ENCODE measurements at regions not wholly inside any gene's neighbourhood (a gene's known extent, or its start where the extent isn't known, plus 50 kb on each side); places are given as distances from the start of the nearest gene placed in this dataset.

GRCh38 chr22:26892166-26893041 lies 235.0 kb downstream of the MIAT start:
- Histone ChIP-seq H3K79me1 (ENCODE audit: low read length) (no peaks in the 10 kb centered on the region), H3K27me3 (ENCODE audit: insufficient read depth, low read length, poor library complexity) (no peaks in the 10 kb centered on the region), H3K18ac (ENCODE audit: low read length) (no peak overlapping the region), H3K4me2 (ENCODE audit: low read length) (no peak overlapping the region), H3K36me3 (ENCODE audit: control insufficient read depth, insufficient read depth, low read length) (no peaks in the 10 kb centered on the region), H2AK5ac (ENCODE audit: low read length) (no peak overlapping the region), H3K4me1 (ENCODE audit: control insufficient read depth, low read depth, low read length) (peaks cover 17% of the 10 kb centered on the region), H3K23ac (ENCODE audit: low read length) (no peak overlapping the region), H2BK120ac (ENCODE audit: low read depth, low read length) (no peak overlapping the region), H3K56ac (ENCODE audit: low read length) (no peak overlapping the region), H4K8ac (ENCODE audit: low read depth, low read length) (no peak overlapping the region), H4K5ac (ENCODE audit: low read length) (no peak overlapping the region), H3K27ac (ENCODE audit: low read depth, low read length) (no peak overlapping the region), H2BK5ac (ENCODE audit: low read length) (no peak overlapping the region), H2BK15ac (replicated peaks; ENCODE audit: low read depth) (no peak overlapping the region), H3K4ac (ENCODE audit: low read depth, low read length) (no peak overlapping the region), H3K79me2 (ENCODE audit: control insufficient read depth, insufficient read depth, low read length) (no peaks in the 10 kb centered on the region), H3K9ac (ENCODE audit: low read length) (no peak overlapping the region), H3K4me3 (ENCODE audit: low read length) (no peak overlapping the region)
- no peak for DNase-seq
- no CpG with 5 or more reads among the region's 20 CpGs for WGBS (ENCODE audit: extremely low coverage, insufficient coverage, low lambda C conversion rate)

GRCh38 chr22:26893173-26894110 lies 236.1 kb downstream of the MIAT start:
- DNase-seq, result peak; percentile 23
- H3K27ac ChIP-seq (ENCODE audit: low read depth, low read length), result no peak overlapping the region

GRCh38 chr22:26894362-26894761 lies 237.0 kb downstream of the MIAT start:
- H3K27ac ChIP-seq (ENCODE audit: low read depth, low read length), result no peak overlapping the region
- H3K4ac ChIP-seq (ENCODE audit: low read depth, low read length), result no peak overlapping the region
- no peak overlapping the region for H3K9ac ChIP-seq (ENCODE audit: low read length)
- no peak overlapping the region for H2BK15ac ChIP-seq (replicated peaks; ENCODE audit: low read depth)
- no peak overlapping the region for H3K4me3 ChIP-seq (ENCODE audit: low read length)
- no peak overlapping the region for H3K56ac ChIP-seq (ENCODE audit: low read length)
- no peak overlapping the region for H2AK5ac ChIP-seq (ENCODE audit: low read length)
- H3K23ac ChIP-seq (ENCODE audit: low read length), result no peak overlapping the region
- no peak overlapping the region for H2BK5ac ChIP-seq (ENCODE audit: low read length)
- H3K79me2 ChIP-seq (ENCODE audit: control insufficient read depth, insufficient read depth, low read length), result no peaks in the 10 kb centered on the region
- DNase-seq, result no peak
- H4K8ac ChIP-seq (ENCODE audit: low read depth, low read length), result no peak overlapping the region
- H2BK120ac ChIP-seq (ENCODE audit: low read depth, low read length), result no peak overlapping the region
- H3K27me3 ChIP-seq (ENCODE audit: insufficient read depth, low read length, poor library complexity), result no peaks in the 10 kb centered on the region
- no peak overlapping the region for H3K18ac ChIP-seq (ENCODE audit: low read length)
- no peaks in the 10 kb centered on the region for H3K36me3 ChIP-seq (ENCODE audit: control insufficient read depth, insufficient read depth, low read length)
- H3K79me1 ChIP-seq (ENCODE audit: low read length), result no peaks in the 10 kb centered on the region
- no peak overlapping the region for H4K5ac ChIP-seq (ENCODE audit: low read length)
- 100% methylated on average over 1 of the region's 5 CpGs for WGBS (ENCODE audit: extremely low coverage, insufficient coverage, low lambda C conversion rate)
- H3K4me1 ChIP-seq (ENCODE audit: control insufficient read depth, low read depth, low read length), result peaks cover 15% of the 10 kb centered on the region
- no peak overlapping the region for H3K4me2 ChIP-seq (ENCODE audit: low read length)

More at GRCh38 chr22:26893173-26894110, 236.1 kb downstream of the MIAT start:
- Histone ChIP-seq H2AK5ac (ENCODE audit: low read length) (no peak overlapping the region), H3K79me2 (ENCODE audit: control insufficient read depth, insufficient read depth, low read length) (no peaks in the 10 kb centered on the region), H3K4ac (ENCODE audit: low read depth, low read length) (no peak overlapping the region), H3K79me1 (ENCODE audit: low read length) (no peaks in the 10 kb centered on the region), H4K8ac (ENCODE audit: low read depth, low read length) (no peak overlapping the region), H3K4me2 (ENCODE audit: low read length) (no peak overlapping the region), H3K4me1 (ENCODE audit: control insufficient read depth, low read depth, low read length) (peaks cover 15% of the 10 kb centered on the region), H2BK15ac (replicated peaks; ENCODE audit: low read depth) (no peak overlapping the region), H3K27me3 (ENCODE audit: insufficient read depth, low read length, poor library complexity) (no peaks in the 10 kb centered on the region), H3K18ac (ENCODE audit: low read length) (no peak overlapping the region), H3K9ac (ENCODE audit: low read length) (no peak overlapping the region), H2BK120ac (ENCODE audit: low read depth, low read length) (no peak overlapping the region), H2BK5ac (ENCODE audit: low read length) (no peak overlapping the region), H4K5ac (ENCODE audit: low read length) (no peak overlapping the region), H3K56ac (ENCODE audit: low read length) (peak overlapping the region; percentile 10), H3K23ac (ENCODE audit: low read length) (no peak overlapping the region), H3K4me3 (ENCODE audit: low read length) (no peak overlapping the region), H3K36me3 (ENCODE audit: control insufficient read depth, insufficient read depth, low read length) (no peaks in the 10 kb centered on the region)
- no CpG with 5 or more reads among the region's 18 CpGs for WGBS (ENCODE audit: extremely low coverage, insufficient coverage, low lambda C conversion rate)

- H3K23ac ChIP-seq (ENCODE audit: low read length), result no peak overlapping the region
- no peak overlapping the region for H3K9ac ChIP-seq (ENCODE audit: low read length)
- no peak overlapping the region for H3K4me3 ChIP-seq (ENCODE audit: low read length)
- H3K4me1 ChIP-seq (ENCODE audit: control insufficient read depth, low read depth, low read length), result peaks cover 15% of the 10 kb centered on the region
- H3K4ac ChIP-seq (ENCODE audit: low read depth, low read length), result no peak overlapping the region
- WGBS (ENCODE audit: extremely low coverage, insufficient coverage, low lambda C conversion rate), result no CpG with 5 or more reads among the region's 5 CpGs
- H2BK120ac ChIP-seq (ENCODE audit: low read depth, low read length), result no peak overlapping the region
- no peaks in the 10 kb centered on the region for H3K27me3 ChIP-seq (ENCODE audit: insufficient read depth, low read length, poor library complexity)
- H2BK15ac ChIP-seq (replicated peaks; ENCODE audit: low read depth), result no peak overlapping the region
- H3K4me2 ChIP-seq (ENCODE audit: low read length), result no peak overlapping the region
- no peak overlapping the region for H4K8ac ChIP-seq (ENCODE audit: low read depth, low read length)
- H2BK5ac ChIP-seq (ENCODE audit: low read length), result no peak overlapping the region
- no peaks in the 10 kb centered on the region for H3K79me1 ChIP-seq (ENCODE audit: low read length)
- no peaks in the 10 kb centered on the region for H3K79me2 ChIP-seq (ENCODE audit: control insufficient read depth, insufficient read depth, low read length)
- H3K56ac ChIP-seq (ENCODE audit: low read length), result no peak overlapping the region
- H3K18ac ChIP-seq (ENCODE audit: low read length), result no peak overlapping the region
- H4K5ac ChIP-seq (ENCODE audit: low read length), result no peak overlapping the region
- H2AK5ac ChIP-seq (ENCODE audit: low read length), result no peak overlapping the region
- DNase-seq, result no peak
- H3K27ac ChIP-seq (ENCODE audit: low read depth, low read length), result no peak overlapping the region
- no peaks in the 10 kb centered on the region for H3K36me3 ChIP-seq (ENCODE audit: control insufficient read depth, insufficient read depth, low read length)
Observed at GRCh38 chr22:26894766-26895485, 237.5 kb downstream of the MIAT start.

GRCh38 chr22:26897384-26897783 lies 240.0 kb downstream of the MIAT start:
- Histone ChIP-seq H3K79me2 (ENCODE audit: control insufficient read depth, insufficient read depth, low read length) (no peaks in the 10 kb centered on the region), H3K9ac (ENCODE audit: low read length) (no peak overlapping the region), H3K4me3 (ENCODE audit: low read length) (no peak overlapping the region), H3K4me2 (ENCODE audit: low read length) (no peak overlapping the region), H2BK120ac (ENCODE audit: low read depth, low read length) (no peak overlapping the region), H3K18ac (ENCODE audit: low read length) (no peak overlapping the region), H3K4me1 (ENCODE audit: control insufficient read depth, low read depth, low read length) (peaks cover 12% of the 10 kb centered on the region), H3K4ac (ENCODE audit: low read depth, low read length) (no peak overlapping the region), H3K23ac (ENCODE audit: low read length) (no peak overlapping the region), H3K56ac (ENCODE audit: low read length) (no peak overlapping the region), H3K36me3 (ENCODE audit: control insufficient read depth, insufficient read depth, low read length) (no peaks in the 10 kb centered on the region), H2BK5ac (ENCODE audit: low read length) (no peak overlapping the region), H4K8ac (ENCODE audit: low read depth, low read length) (no peak overlapping the region), H3K27me3 (ENCODE audit: insufficient read depth, low read length, poor library complexity) (no peaks in the 10 kb centered on the region), H3K79me1 (ENCODE audit: low read length) (no peaks in the 10 kb centered on the region), H2AK5ac (ENCODE audit: low read length) (no peak overlapping the region), H4K5ac (ENCODE audit: low read length) (no peak overlapping the region), H3K27ac (ENCODE audit: low read depth, low read length) (no peak overlapping the region), H2BK15ac (replicated peaks; ENCODE audit: low read depth) (no peak overlapping the region)
- no peak for DNase-seq
- no CpG with 5 or more reads among the region's 1 CpG for WGBS (ENCODE audit: extremely low coverage, insufficient coverage, low lambda C conversion rate)

Data from mesendoderm (in vitro differentiated cells).